SW480 (cell line): ENCODE measurements at regions not wholly inside any gene's neighbourhood (a gene's known extent, or its start where the extent isn't known, plus 50 kb on each side); places are given as distances from the start of the nearest gene placed in this dataset.
A peak's percentile ranks its signal among the peaks of the same experiment; 100 is the strongest.

ENCODE experiments used
- DNase-seq: peaks from one replicate; pipeline ENCODE4 v3.0.0-alpha.2; 2016; ENCODE audit warnings: low spot score

- DNase-seq: no peak
Measured at GRCh38 chr17:5819921-5820685, 235.8 kb upstream of the NLRP1 start.

GRCh38 chr17:5820721-5821456 is 236.6 kb upstream of the NLRP1 start:
- peak; percentile 60 for DNase-seq

- no peak for DNase-seq
Measured at GRCh38 chr17:5821803-5822202, 237.5 kb upstream of the NLRP1 start.

- no peak for DNase-seq
Measured at GRCh38 chr17:5822281-5823060, 238.2 kb upstream of the NLRP1 start.

GRCh38 chr17:5823219-5823618 is 238.9 kb upstream of the NLRP1 start:
- DNase-seq: peak; percentile 13

GRCh38 chr17:5825717-5826330 is 241.5 kb upstream of the NLRP1 start:
- no peak for DNase-seq

GRCh38 chr17:5826384-5826783 is 242.1 kb upstream of the NLRP1 start:
- no peak for DNase-seq

GRCh38 chr17:5830921-5831320 is 239.3 kb upstream of the WSCD1 start:
- DNase-seq: no peak

- DNase-seq: peak; percentile 90
Measured at GRCh38 chr17:5832886-5833285, 237.3 kb upstream of the WSCD1 start.

GRCh38 chr17:5837055-5837491 is 233.1 kb upstream of the WSCD1 start:
- DNase-seq: peak; percentile 61

GRCh38 chr17:5838661-5839300 is 231.4 kb upstream of the WSCD1 start:
- DNase-seq: no peak

GRCh38 chr17:5840811-5841446 is 229.2 kb upstream of the WSCD1 start:
- no peak for DNase-seq

- no peak for DNase-seq
Measured at GRCh38 chr17:5841862-5842261, 228.3 kb upstream of the WSCD1 start.

- no peak for DNase-seq
Measured at GRCh38 chr17:5843366-5844026, 226.7 kb upstream of the WSCD1 start.

GRCh38 chr17:5846001-5846400 is 224.2 kb upstream of the WSCD1 start:
- DNase-seq: no peak

- DNase-seq: no peak
Measured at GRCh38 chr17:5854871-5855554, 215.2 kb upstream of the WSCD1 start.

- DNase-seq: no peak
Measured at GRCh38 chr17:5861246-5861645, 208.9 kb upstream of the WSCD1 start.

GRCh38 chr17:5861854-5862253 is 208.3 kb upstream of the WSCD1 start:
- DNase-seq: no peak

GRCh38 chr17:5862395-5862794 is 207.8 kb upstream of the WSCD1 start:
- DNase-seq: no peak
